Sigmoid colon (tissue), 6 donors: ENCODE measurements at regions not wholly inside any gene's neighbourhood (a gene's known extent, or its start where the extent isn't known, plus 50 kb on each side); places are given as distances from the start of the nearest gene placed in this dataset.
"Not testable (repeated sequence)": the region's sequence is repeated elsewhere in the genome, so short reads cannot be mapped to it uniquely, and the experiment has no call there.

Experiments
- DNase-seq: peaks from one replicate; pipeline ENCODE4 v3.0.0-alpha.2; 2019
- H3K27ac ChIP-seq, 4 donors: fragments of 200-600 bp; sonication (generic); one replicate each; pipeline ENCODE4 v1.5.1; 2016 to 2019; ENCODE audit warnings: mild to moderate bottlenecking in 1 of 4
- H3K27me3 ChIP-seq, 3 donors: fragments of 200-600 bp; sonication (generic); one replicate each; pipeline ENCODE4 v1.5.1; 2019; ENCODE audit warnings: mild to moderate bottlenecking in 1 of 3
- H3K36me3 ChIP-seq, 4 donors: fragments of 200-600 bp; sonication (generic); one replicate each; pipeline ENCODE4 v1.5.1; 2016 to 2019
- H3K4me1 ChIP-seq, 4 donors: fragments of 200-600 bp; sonication (generic); one replicate each; pipeline ENCODE4 v1.5.1; 2017 to 2019
- H3K4me3 ChIP-seq, 4 donors: fragments of 200-600 bp; sonication (generic); one replicate each; pipeline ENCODE4 v1.5.1; 2017 to 2019; ENCODE audit warnings: mild to moderate bottlenecking in 2 of 4, moderate library complexity in 1 of 4
- H3K9me3 ChIP-seq, 4 donors: fragments of 200-600 bp in 3 of 4; sonication (generic) in 3 of 4; one replicate each; pipeline versions ENCODE4 v1.5.1 to v1.6.1; 2013 to 2019
- CTCF ChIP-seq, 4 experiments: fragments of 450-650 bp in 3 of 4; fragments of 200-600 bp in 1 of 4; IDR thresholded peaks; one replicate each; pipeline ENCODE4 v1.5.1; 2016 to 2019; ENCODE audit warnings: antibody characterized with exemption in 4 of 4, mild to moderate bottlenecking in 3 of 4, moderate library complexity in 2 of 4
- EP300 ChIP-seq, 4 donors: sonication (generic); formaldehyde crosslinking; IDR thresholded peaks; one replicate each; pipeline ENCODE4 v1.6.1; 2017; ENCODE audit warnings: antibody characterized with exemption in 4 of 4
- POLR2A ChIP-seq, 2 donors: fragments of 450-650 bp; IDR thresholded peaks; one replicate each; pipeline ENCODE4 v1.6.1; 2016; ENCODE audit warnings: antibody characterized with exemption in 2 of 2, mild to moderate bottlenecking in 2 of 2, moderate library complexity in 2 of 2
- POLR2AphosphoS5 ChIP-seq, 4 donors: sonication (generic); formaldehyde crosslinking; IDR thresholded peaks; one replicate each; pipeline ENCODE4 v1.6.1; 2017; ENCODE audit warnings: antibody characterized with exemption in 4 of 4
- WGBS, 2 donors: extraction: QIAGEN DNeasy Blood & Tissue Kit; methylation state at CpG; one replicate each; pipeline ENCODE4 v1.1.7; 2013; 5-methylcytosine and 5-hydroxymethylcytosine counted together
- intact Hi-C: fragments of 100-400 bp; cut with DNase I; formaldehyde crosslinking; loops from one replicate; pipeline ENCODE4 v1.15.1; 2023
- donor health status: healthy with polysubstance abuse.
- donor health status: healthy.

GRCh38 chr5:111928511-111928910, 171.5 kb upstream of the NREP start:
- DNase-seq: no peak
- no peaks in the 10 kb centered on the region for H3K36me3 ChIP-seq
- TF ChIP-seq POLR2A (IDR thresholded peaks at IDR 0.05): no peak
- intact Hi-C loops: no loop called here
- no peak overlapping the region for H3K27ac ChIP-seq
- H3K4me3 ChIP-seq: no peak overlapping the region
- H3K9me3 ChIP-seq: no peaks in the 10 kb centered on the region
- H3K4me1 ChIP-seq: peaks cover 0 to 14% (median 12%) of the 10 kb centered on the region in 4 donors
- H3K27me3 ChIP-seq: no peaks in the 10 kb centered on the region

- no peak for DNase-seq
- no peak overlapping the region for H3K4me3 ChIP-seq
- H3K27me3 ChIP-seq: no peaks in the 10 kb centered on the region
- peaks cover 0 to 5% (median 0%) of the 10 kb centered on the region in 4 donors for H3K4me1 ChIP-seq
- H3K36me3 ChIP-seq: no peaks in the 10 kb centered on the region
- TF ChIP-seq POLR2A (IDR thresholded peaks at IDR 0.05) (no peak), EP300 (IDR thresholded peaks at IDR 0.05) (no peak), POLR2AphosphoS5 (IDR thresholded peaks at IDR 0.05) (no peak), CTCF (IDR thresholded peaks at IDR 0.05) (no peak)
- no peaks in the 10 kb centered on the region for H3K9me3 ChIP-seq
- WGBS, 2 donors: 91 to 92% methylated on average over 2 of the region's 2 CpGs
- intact Hi-C loops: no loop called here
- H3K27ac ChIP-seq: no peak overlapping the region
Measured at GRCh38 chr5:111927191-111927590, 170.2 kb upstream of the NREP start.

GRCh38 chr5:111926026-111926425, 169.0 kb upstream of the NREP start:
- TF ChIP-seq POLR2A (IDR thresholded peaks at IDR 0.05): no peak
- TF ChIP-seq CTCF (IDR thresholded peaks at IDR 0.05): no peak
- no peak for TF ChIP-seq POLR2AphosphoS5 (IDR thresholded peaks at IDR 0.05)
- TF ChIP-seq EP300 (IDR thresholded peaks at IDR 0.05): no peak
- intact Hi-C loops: no loop called here
- no peak overlapping the region for H3K4me3 ChIP-seq
- 92 to 95% methylated on average over 3 of the region's 3 CpGs for WGBS, 2 donors
- H3K27ac ChIP-seq: no peak overlapping the region
- H3K36me3 ChIP-seq: no peaks in the 10 kb centered on the region
- DNase-seq: no peak
- no peaks in the 10 kb centered on the region for H3K9me3 ChIP-seq
- H3K4me1 ChIP-seq: peaks cover 0 to 5% (median 0%) of the 10 kb centered on the region in 4 donors
- no peaks in the 10 kb centered on the region for H3K27me3 ChIP-seq

GRCh38 chr5:111922344-111922743, 165.3 kb upstream of the NREP start:
- Histone ChIP-seq H3K4me1 (no peaks in the 10 kb centered on the region), H3K36me3 (no peaks in the 10 kb centered on the region), H3K4me3 (no peak overlapping the region), H3K27me3 (no peaks in the 10 kb centered on the region), H3K27ac (no peak overlapping the region), H3K9me3 (no peaks in the 10 kb centered on the region)
- 86% methylated on average over 4 of the region's 4 CpGs for WGBS, 2 donors
- intact Hi-C loops: no loop called here
- TF ChIP-seq POLR2AphosphoS5 (IDR thresholded peaks at IDR 0.05): no peak
- no peak for TF ChIP-seq EP300 (IDR thresholded peaks at IDR 0.05)
- TF ChIP-seq CTCF (IDR thresholded peaks at IDR 0.05): no peak
- no peak for TF ChIP-seq POLR2A (IDR thresholded peaks at IDR 0.05)
- DNase-seq: no peak

- H3K9me3 ChIP-seq, H3K4me3 ChIP-seq, H3K27ac ChIP-seq, H3K27me3 ChIP-seq, H3K36me3 ChIP-seq, DNase-seq, intact Hi-C loops, H3K4me1 ChIP-seq: not testable (repeated sequence)
- 95 to 96% methylated on average over 2 of the region's 2 CpGs for WGBS, 2 donors
Measured at GRCh38 chr5:111921691-111922090, 164.7 kb upstream of the NREP start.

GRCh38 chr5:111914966-111915636, 158.1 kb upstream of the NREP start:
- H3K9me3 ChIP-seq: no peaks in the 10 kb centered on the region
- H3K27me3 ChIP-seq: no peaks in the 10 kb centered on the region
- intact Hi-C loops: no loop called here
- 75 to 83% methylated on average over 1 of the region's 1 CpG for WGBS, 2 donors
- TF ChIP-seq POLR2AphosphoS5 (IDR thresholded peaks at IDR 0.05): no peak
- no peak for TF ChIP-seq EP300 (IDR thresholded peaks at IDR 0.05)
- TF ChIP-seq POLR2A (IDR thresholded peaks at IDR 0.05): no peak
- TF ChIP-seq CTCF (IDR thresholded peaks at IDR 0.05): no peak
- no peak overlapping the region for H3K4me3 ChIP-seq
- H3K4me1 ChIP-seq: no peaks in the 10 kb centered on the region
- no peak for DNase-seq
- H3K36me3 ChIP-seq: no peaks in the 10 kb centered on the region
- H3K27ac ChIP-seq: no peak overlapping the region
